GM12878 (cell line): ENCODE measurements at regions not wholly inside any gene's neighbourhood (a gene's known extent, or its start where the extent isn't known, plus 50 kb on each side); places are given as distances from the start of the nearest gene placed in this dataset.

ENCODE experiments used
- PAX5 ChIP-seq: IDR thresholded peaks from 2 replicates; pipeline ENCODE4 v1.6.1; 2011; ENCODE audit warnings: low read depth, low read length, borderline replicate concordance
- POLR2AphosphoS5 ChIP-seq: IDR thresholded peaks from 2 replicates; pipeline ENCODE4 v1.6.1; 2011; ENCODE audit warnings: mild to moderate bottlenecking, low read length, inconsistent platforms
- TF ChIP-seq, protein P1 (sequence below): IDR thresholded peaks from 2 replicates; pipeline ENCODE4 v1.6.1; 2012; ENCODE audit warnings: mild to moderate bottlenecking, low read depth, low read length
- TF ChIP-seq, protein P2 (sequence below): fragments of 450-650 bp; formaldehyde crosslinking; IDR thresholded peaks from 2 replicates; pipeline ENCODE4 v1.4.0; 2022; ENCODE audit warnings: mild to moderate bottlenecking, moderate library complexity
- TF ChIP-seq, protein P3 (sequence below), 3 experiments: IDR thresholded peaks in 2 of 3; conservative IDR thresholded peaks in 1 of 3; 2 replicates each; pipeline ENCODE4 v1.5.1; 2011; ENCODE audit warnings: low read depth in 3 of 3, low read length in 3 of 3, mild to moderate bottlenecking in 3 of 3, control low read depth in 2 of 3, moderate library complexity in 2 of 3, inconsistent platforms in 1 of 3, mixed read lengths in 1 of 3; ENCODE audit not compliant: control insufficient read depth in 2 of 3, insufficient read depth in 1 of 3; ENCODE audit errors: extremely low read depth in 1 of 3
- TF ChIP-seq, protein P4 (sequence below): fragments of 150-350 bp; IDR thresholded peaks from 2 replicates; pipeline ENCODE4 v1.6.1; 2016; ENCODE audit warnings: low read depth, low read length

DNA sequence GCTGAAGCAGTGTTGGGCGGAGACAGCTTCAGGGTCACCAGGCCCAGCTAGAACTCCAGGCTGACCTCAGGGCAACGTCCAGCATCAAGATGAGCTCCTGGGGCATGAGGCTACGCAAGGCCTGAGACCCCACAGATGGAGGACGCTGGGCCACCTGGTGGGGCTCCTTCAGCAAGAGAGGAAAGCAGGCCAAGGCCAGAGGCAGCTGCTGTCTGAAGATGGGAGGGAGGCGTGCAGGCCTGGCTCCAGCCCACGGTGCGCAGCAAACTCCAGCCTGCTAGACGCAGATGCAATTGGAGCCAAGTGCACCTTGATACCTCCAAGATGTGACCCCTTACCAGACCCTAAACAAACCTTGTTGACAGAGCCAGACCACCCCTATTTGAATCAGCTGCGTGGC lies 220.9 kb upstream of the RREB1 start:
- TF ChIP-seq POLR2AphosphoS5 (no peak), PAX5 (no peak)
- TF ChIP-seq, protein P1, sequence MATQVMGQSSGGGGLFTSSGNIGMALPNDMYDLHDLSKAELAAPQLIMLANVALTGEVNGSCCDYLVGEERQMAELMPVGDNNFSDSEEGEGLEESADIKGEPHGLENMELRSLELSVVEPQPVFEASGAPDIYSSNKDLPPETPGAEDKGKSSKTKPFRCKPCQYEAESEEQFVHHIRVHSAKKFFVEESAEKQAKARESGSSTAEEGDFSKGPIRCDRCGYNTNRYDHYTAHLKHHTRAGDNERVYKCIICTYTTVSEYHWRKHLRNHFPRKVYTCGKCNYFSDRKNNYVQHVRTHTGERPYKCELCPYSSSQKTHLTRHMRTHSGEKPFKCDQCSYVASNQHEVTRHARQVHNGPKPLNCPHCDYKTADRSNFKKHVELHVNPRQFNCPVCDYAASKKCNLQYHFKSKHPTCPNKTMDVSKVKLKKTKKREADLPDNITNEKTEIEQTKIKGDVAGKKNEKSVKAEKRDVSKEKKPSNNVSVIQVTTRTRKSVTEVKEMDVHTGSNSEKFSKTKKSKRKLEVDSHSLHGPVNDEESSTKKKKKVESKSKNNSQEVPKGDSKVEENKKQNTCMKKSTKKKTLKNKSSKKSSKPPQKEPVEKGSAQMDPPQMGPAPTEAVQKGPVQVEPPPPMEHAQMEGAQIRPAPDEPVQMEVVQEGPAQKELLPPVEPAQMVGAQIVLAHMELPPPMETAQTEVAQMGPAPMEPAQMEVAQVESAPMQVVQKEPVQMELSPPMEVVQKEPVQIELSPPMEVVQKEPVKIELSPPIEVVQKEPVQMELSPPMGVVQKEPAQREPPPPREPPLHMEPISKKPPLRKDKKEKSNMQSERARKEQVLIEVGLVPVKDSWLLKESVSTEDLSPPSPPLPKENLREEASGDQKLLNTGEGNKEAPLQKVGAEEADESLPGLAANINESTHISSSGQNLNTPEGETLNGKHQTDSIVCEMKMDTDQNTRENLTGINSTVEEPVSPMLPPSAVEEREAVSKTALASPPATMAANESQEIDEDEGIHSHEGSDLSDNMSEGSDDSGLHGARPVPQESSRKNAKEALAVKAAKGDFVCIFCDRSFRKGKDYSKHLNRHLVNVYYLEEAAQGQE, result no peak
- TF ChIP-seq, protein P2, sequence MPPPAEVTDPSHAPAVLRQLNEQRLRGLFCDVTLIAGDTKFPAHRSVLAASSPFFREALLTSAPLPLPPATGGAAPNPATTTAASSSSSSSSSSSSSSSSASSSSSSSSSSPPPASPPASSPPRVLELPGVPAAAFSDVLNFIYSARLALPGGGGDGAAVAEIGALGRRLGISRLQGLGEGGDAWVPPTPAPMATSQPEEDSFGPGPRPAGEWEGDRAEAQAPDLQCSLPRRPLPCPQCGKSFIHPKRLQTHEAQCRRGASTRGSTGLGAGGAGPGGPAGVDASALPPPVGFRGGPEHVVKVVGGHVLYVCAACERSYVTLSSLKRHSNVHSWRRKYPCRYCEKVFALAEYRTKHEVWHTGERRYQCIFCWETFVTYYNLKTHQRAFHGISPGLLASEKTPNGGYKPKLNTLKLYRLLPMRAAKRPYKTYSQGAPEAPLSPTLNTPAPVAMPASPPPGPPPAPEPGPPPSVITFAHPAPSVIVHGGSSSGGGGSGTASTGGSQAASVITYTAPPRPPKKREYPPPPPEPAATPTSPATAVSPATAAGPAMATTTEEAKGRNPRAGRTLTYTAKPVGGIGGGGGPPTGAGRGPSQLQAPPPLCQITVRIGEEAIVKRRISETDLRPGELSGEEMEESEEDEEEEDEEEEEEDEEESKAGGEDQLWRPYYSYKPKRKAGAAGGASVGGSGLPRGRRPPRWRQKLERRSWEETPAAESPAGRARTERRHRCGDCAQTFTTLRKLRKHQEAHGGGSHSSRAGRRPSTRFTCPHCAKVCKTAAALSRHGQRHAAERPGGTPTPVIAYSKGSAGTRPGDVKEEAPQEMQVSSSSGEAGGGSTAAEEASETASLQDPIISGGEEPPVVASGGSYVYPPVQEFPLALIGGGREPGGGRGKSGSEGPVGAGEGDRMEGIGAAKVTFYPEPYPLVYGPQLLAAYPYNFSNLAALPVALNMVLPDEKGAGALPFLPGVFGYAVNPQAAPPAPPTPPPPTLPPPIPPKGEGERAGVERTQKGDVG (CRISPR knock-in tag), result no peak
- TF ChIP-seq, protein P3, sequence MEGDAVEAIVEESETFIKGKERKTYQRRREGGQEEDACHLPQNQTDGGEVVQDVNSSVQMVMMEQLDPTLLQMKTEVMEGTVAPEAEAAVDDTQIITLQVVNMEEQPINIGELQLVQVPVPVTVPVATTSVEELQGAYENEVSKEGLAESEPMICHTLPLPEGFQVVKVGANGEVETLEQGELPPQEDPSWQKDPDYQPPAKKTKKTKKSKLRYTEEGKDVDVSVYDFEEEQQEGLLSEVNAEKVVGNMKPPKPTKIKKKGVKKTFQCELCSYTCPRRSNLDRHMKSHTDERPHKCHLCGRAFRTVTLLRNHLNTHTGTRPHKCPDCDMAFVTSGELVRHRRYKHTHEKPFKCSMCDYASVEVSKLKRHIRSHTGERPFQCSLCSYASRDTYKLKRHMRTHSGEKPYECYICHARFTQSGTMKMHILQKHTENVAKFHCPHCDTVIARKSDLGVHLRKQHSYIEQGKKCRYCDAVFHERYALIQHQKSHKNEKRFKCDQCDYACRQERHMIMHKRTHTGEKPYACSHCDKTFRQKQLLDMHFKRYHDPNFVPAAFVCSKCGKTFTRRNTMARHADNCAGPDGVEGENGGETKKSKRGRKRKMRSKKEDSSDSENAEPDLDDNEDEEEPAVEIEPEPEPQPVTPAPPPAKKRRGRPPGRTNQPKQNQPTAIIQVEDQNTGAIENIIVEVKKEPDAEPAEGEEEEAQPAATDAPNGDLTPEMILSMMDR (IDR thresholded peaks at IDR 0.05 in 2 of 3, conservative IDR thresholded peaks at IDR 0.05 in 1 of 3; ENCODE audit: control insufficient read depth in 2 of 3, extremely low read depth in 1 of 3, insufficient read depth in 1 of 3, low read depth in 3 of 3, low read length in 3 of 3), result no peak
- TF ChIP-seq, protein P4, sequence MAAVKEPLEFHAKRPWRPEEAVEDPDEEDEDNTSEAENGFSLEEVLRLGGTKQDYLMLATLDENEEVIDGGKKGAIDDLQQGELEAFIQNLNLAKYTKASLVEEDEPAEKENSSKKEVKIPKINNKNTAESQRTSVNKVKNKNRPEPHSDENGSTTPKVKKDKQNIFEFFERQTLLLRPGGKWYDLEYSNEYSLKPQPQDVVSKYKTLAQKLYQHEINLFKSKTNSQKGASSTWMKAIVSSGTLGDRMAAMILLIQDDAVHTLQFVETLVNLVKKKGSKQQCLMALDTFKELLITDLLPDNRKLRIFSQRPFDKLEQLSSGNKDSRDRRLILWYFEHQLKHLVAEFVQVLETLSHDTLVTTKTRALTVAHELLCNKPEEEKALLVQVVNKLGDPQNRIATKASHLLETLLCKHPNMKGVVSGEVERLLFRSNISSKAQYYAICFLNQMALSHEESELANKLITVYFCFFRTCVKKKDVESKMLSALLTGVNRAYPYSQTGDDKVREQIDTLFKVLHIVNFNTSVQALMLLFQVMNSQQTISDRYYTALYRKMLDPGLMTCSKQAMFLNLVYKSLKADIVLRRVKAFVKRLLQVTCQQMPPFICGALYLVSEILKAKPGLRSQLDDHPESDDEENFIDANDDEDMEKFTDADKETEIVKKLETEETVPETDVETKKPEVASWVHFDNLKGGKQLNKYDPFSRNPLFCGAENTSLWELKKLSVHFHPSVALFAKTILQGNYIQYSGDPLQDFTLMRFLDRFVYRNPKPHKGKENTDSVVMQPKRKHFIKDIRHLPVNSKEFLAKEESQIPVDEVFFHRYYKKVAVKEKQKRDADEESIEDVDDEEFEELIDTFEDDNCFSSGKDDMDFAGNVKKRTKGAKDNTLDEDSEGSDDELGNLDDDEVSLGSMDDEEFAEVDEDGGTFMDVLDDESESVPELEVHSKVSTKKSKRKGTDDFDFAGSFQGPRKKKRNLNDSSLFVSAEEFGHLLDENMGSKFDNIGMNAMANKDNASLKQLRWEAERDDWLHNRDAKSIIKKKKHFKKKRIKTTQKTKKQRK, result no peak
